Loucy (cell line): ENCODE measurements at regions not wholly inside any gene's neighbourhood (a gene's known extent, or its start where the extent isn't known, plus 50 kb on each side); places are given as distances from the start of the nearest gene placed in this dataset.

Experiments
- CTCF ChIP-seq: fragments of 200-600 bp; sonication (generic); conservative IDR thresholded peaks from 2 replicates; pipeline ENCODE4 v1.5.1; 2014; ENCODE audit warnings: mild to moderate bottlenecking, antibody characterized with exemption, low read length
- EZH2phosphoT487 ChIP-seq: fragments of 200-600 bp; IDR thresholded peaks from 2 replicates; pipeline ENCODE4 v1.6.1; 2018; ENCODE audit warnings: antibody characterized with exemption, mild to moderate bottlenecking, moderate library complexity, borderline replicate concordance

DNA sequence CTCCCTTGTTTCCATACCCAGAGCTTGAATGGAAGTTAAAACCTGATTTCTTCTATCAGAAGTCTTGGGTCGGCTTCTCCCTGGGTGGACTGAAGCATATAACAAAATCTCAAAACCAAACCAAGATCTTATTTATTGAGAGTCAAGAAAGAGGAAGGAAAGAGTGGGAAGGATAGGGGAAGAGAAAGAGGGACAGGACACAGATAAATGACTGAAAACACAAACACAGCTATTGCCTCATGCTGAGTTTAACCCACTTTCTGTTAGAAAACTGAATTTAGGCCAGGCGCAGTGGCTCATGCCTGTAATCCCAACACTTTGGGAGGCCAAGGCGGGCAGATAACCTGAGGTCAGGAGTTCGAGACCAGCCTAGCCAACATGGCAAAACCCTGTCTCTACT, 92.9 kb downstream of the PALM2AKAP2 start:
- TF ChIP-seq CTCF, result no peak
- no peak for TF ChIP-seq EZH2phosphoT487
